ENCODE measurements at regions not wholly inside any gene's neighbourhood (a gene's known extent, or its start where the extent isn't known, plus 50 kb on each side); places are given as distances from the start of the nearest gene placed in this dataset.

DNA sequence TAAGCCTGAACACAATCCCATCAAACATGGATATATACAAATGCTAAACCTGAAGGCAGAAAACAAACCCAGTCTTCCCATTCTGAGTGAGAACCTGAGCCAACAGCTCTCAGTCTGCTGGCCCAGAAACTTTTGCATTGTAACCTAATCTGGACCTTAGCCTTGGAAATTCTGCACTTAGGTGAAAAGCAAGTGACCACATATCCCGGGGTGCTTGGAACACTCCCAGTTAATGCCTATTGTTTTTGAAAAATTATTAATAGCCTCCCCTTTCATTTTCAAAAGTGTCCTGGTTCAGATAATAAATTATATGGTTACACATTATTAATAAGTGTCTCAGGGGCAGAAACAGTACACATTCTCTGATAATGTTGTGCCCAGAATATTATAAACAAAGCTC is 228.3 kb upstream of the TARS1 start (continued):
- TF ChIP-seq RFX3 (CRISPR knock-in tag; IDR thresholded peaks at IDR 0.05) (no peak), ZNF34 (CRISPR knock-in tag; IDR thresholded peaks at IDR 0.05; ENCODE audit: borderline replicate concordance) (no peak)

DNA sequence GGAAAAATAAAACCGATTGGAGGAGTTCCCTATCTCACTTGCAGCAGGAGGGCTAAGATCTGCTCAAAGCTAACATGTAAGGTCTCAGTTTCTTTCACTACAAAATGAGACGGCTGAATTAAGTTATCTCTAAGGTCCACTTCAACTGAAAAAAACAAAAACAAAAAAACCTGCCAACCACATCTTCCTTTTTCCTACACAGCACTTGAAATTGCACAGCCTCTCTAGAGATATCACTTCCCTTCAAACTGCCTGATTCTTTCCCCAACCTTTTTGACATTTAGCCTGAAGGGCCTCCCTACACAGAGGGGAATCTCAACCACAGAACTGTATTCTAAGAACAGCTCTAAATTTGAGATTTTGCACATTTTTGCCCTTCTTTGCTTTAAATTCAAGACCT is 227.9 kb upstream of the TARS1 start:
- no peak for ATAC-seq
- Histone ChIP-seq H3K4me3 (replicated peaks in 1 of 3; ENCODE audit: insufficient read depth in 1 of 3, low read depth in 2 of 3, low read length in 3 of 3) (no peak overlapping the region), H3K79me2 (ENCODE audit: insufficient read depth, low read length) (no peaks in the 10 kb centered on the region), H2AFZ (ENCODE audit: low read length) (no peak overlapping the region), H3K4me1 (ENCODE audit: insufficient read depth, low read length) (no peaks in the 10 kb centered on the region), H3K9me3 (ENCODE audit: low read length) (no peaks in the 10 kb centered on the region), H3K4me2 (ENCODE audit: low read depth, low read length) (no peak overlapping the region), H3K27ac (ENCODE audit: extremely low read length, insufficient read depth, low read length) (no peak overlapping the region), H3K27me3 (ENCODE audit: control insufficient read depth in 1 of 2, insufficient read depth in 2 of 2, low read length in 2 of 2) (no peaks in the 10 kb centered on the region), H3K36me3 (replicated peaks in 1 of 2; ENCODE audit: control insufficient read depth in 1 of 2, insufficient read depth in 2 of 2, low read length in 2 of 2) (no peaks in the 10 kb centered on the region), H4K20me1 (ENCODE audit: insufficient read depth, low read length) (no peaks in the 10 kb centered on the region), H3K9ac (ENCODE audit: insufficient read depth, low read depth, low read length) (no peak overlapping the region)
- no peak for DNase-seq (ENCODE audit: low spot score)
- no TSS peak for BruUV-seq (replicated peaks)
- POLR2A ChIA-PET, result no interaction called here
- intact Hi-C loops (cut with micrococcal nuclease; ENCODE audit: unreplicated experiment) (no loop called here), in situ Hi-C loops (cut with HindIII; ENCODE audit: extremely low pct_ligation_motif_present, low pct_unique_long_range_greater_than_20kb) (no loop called here)
- CTCF ChIA-PET (ENCODE audit: low intra/inter-chr PET ratio, low total read pairs), result no interaction called here
- 0% methylated on average over 2 of the region's 2 CpGs for WGBS (ENCODE audit: low lambda C conversion rate)
- FAIRE-seq, result no peak
- TF ChIP-seq ZNF256 (CRISPR knock-in tag; conservative IDR thresholded peaks at IDR 0.05), result no peak
- TF ChIP-seq ZNF407 (CRISPR knock-in tag; IDR thresholded peaks at IDR 0.05; ENCODE audit: not compliant biosample characterization), result no peak
- TF ChIP-seq KLF9 (CRISPR knock-in tag; IDR thresholded peaks at IDR 0.05; ENCODE audit: low read depth), result no peak
- TF ChIP-seq SP5 (CRISPR knock-in tag; IDR thresholded peaks at IDR 0.05; ENCODE audit: borderline replicate concordance, low read depth), result no peak
- no peak for TF ChIP-seq XRCC5 (optimal IDR thresholded peaks at IDR 0.05; ENCODE audit: low read length)
- TF ChIP-seq, protein P1, sequence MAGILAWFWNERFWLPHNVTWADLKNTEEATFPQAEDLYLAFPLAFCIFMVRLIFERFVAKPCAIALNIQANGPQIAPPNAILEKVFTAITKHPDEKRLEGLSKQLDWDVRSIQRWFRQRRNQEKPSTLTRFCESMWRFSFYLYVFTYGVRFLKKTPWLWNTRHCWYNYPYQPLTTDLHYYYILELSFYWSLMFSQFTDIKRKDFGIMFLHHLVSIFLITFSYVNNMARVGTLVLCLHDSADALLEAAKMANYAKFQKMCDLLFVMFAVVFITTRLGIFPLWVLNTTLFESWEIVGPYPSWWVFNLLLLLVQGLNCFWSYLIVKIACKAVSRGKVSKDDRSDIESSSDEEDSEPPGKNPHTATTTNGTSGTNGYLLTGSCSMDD (CRISPR knock-in tag; IDR thresholded peaks at IDR 0.05), result no peak
- no peak for TF ChIP-seq ARHGAP35 (CRISPR knock-in tag; IDR thresholded peaks at IDR 0.05; ENCODE audit: borderline replicate concordance)
- no peak for TF ChIP-seq FOXA3 (CRISPR knock-in tag; IDR thresholded peaks at IDR 0.05)
- no peak for TF ChIP-seq ZNF670 (CRISPR knock-in tag; IDR thresholded peaks at IDR 0.05; ENCODE audit: borderline replicate concordance)
- TF ChIP-seq, protein P2, sequence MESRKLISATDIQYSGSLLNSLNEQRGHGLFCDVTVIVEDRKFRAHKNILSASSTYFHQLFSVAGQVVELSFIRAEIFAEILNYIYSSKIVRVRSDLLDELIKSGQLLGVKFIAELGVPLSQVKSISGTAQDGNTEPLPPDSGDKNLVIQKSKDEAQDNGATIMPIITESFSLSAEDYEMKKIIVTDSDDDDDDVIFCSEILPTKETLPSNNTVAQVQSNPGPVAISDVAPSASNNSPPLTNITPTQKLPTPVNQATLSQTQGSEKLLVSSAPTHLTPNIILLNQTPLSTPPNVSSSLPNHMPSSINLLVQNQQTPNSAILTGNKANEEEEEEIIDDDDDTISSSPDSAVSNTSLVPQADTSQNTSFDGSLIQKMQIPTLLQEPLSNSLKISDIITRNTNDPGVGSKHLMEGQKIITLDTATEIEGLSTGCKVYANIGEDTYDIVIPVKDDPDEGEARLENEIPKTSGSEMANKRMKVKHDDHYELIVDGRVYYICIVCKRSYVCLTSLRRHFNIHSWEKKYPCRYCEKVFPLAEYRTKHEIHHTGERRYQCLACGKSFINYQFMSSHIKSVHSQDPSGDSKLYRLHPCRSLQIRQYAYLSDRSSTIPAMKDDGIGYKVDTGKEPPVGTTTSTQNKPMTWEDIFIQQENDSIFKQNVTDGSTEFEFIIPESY (CRISPR knock-in tag; IDR thresholded peaks at IDR 0.05), result no peak
- TF ChIP-seq ATF7 (IDR thresholded peaks at IDR 0.05), result no peak
- TF ChIP-seq ATF7 (CRISPR knock-in tag; IDR thresholded peaks at IDR 0.05), result no peak
- TF ChIP-seq ZNF7 (CRISPR knock-in tag; IDR thresholded peaks at IDR 0.05), result no peak
